ENCODE measurements at regions not wholly inside any gene's neighbourhood (a gene's known extent, or its start where the extent isn't known, plus 50 kb on each side); places are given as distances from the start of the nearest gene placed in this dataset.

DNA sequence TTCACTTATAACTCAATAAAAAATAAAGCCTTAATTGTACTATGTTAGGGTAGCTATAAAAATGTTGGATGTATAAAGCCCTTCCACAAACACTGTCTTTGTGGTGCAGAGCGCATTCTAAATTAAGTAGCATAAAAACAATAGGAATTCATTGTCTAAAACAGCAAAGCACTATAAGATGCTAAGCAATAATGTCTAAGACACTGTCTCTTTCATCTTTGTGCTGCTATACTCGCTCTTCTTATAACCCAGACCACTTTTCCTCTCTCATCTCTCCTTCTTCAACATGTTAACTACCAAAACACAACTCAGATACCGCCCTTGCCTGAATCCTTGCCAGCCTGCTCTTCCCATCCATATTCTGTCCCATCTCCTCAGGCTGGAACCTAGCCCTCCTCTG lies 170.0 kb downstream of the CENPC start:
- TF ChIP-seq, protein P1, sequence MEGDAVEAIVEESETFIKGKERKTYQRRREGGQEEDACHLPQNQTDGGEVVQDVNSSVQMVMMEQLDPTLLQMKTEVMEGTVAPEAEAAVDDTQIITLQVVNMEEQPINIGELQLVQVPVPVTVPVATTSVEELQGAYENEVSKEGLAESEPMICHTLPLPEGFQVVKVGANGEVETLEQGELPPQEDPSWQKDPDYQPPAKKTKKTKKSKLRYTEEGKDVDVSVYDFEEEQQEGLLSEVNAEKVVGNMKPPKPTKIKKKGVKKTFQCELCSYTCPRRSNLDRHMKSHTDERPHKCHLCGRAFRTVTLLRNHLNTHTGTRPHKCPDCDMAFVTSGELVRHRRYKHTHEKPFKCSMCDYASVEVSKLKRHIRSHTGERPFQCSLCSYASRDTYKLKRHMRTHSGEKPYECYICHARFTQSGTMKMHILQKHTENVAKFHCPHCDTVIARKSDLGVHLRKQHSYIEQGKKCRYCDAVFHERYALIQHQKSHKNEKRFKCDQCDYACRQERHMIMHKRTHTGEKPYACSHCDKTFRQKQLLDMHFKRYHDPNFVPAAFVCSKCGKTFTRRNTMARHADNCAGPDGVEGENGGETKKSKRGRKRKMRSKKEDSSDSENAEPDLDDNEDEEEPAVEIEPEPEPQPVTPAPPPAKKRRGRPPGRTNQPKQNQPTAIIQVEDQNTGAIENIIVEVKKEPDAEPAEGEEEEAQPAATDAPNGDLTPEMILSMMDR (IDR thresholded peaks at IDR 0.05) = no peak
- no peaks in the 10 kb centered on the region for H3K36me3 ChIP-seq
- H3K4me3 ChIP-seq = no peak overlapping the region
- intact Hi-C loops (cut with DNase I) = no loop called here
- H3K4me1 ChIP-seq = no peaks in the 10 kb centered on the region
- no peaks in the 10 kb centered on the region for H3K9me3 ChIP-seq
- no peak overlapping the region for H3K27ac ChIP-seq
- ATAC-seq = no peak
- H3K27me3 ChIP-seq = no peaks in the 10 kb centered on the region
- DNase-seq = no peak

DNA sequence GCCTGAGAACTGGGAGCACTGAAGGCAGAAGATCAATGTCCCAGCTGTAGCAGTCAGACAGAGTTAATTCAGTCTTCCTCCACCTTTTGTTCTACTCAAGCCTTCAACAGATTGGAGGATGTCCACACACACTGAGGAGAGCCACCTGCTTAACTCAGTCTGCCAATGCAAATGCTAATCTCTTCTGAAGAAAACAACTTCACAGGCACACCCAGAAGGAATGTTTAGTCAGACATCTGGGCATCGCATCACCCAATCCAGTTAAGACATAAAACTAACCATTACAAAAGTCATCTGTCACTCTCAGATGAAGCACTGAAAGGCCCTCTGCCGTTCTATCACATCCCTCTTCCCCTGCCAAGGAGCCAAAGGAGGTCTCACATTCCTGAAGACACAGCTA lies 173.7 kb downstream of the CENPC start:
- ATAC-seq (no peak), DNase-seq (no peak)
- H3K9me3 ChIP-seq = no peaks in the 10 kb centered on the region
- H3K4me1 ChIP-seq = no peaks in the 10 kb centered on the region
- intact Hi-C loops (cut with DNase I) = no loop called here
- no peaks in the 10 kb centered on the region for H3K36me3 ChIP-seq
- no peak overlapping the region for H3K4me3 ChIP-seq
- TF ChIP-seq, protein P1 (IDR thresholded peaks at IDR 0.05) = no peak
- H3K27me3 ChIP-seq = no peaks in the 10 kb centered on the region
- H3K27ac ChIP-seq = no peak overlapping the region

DNA sequence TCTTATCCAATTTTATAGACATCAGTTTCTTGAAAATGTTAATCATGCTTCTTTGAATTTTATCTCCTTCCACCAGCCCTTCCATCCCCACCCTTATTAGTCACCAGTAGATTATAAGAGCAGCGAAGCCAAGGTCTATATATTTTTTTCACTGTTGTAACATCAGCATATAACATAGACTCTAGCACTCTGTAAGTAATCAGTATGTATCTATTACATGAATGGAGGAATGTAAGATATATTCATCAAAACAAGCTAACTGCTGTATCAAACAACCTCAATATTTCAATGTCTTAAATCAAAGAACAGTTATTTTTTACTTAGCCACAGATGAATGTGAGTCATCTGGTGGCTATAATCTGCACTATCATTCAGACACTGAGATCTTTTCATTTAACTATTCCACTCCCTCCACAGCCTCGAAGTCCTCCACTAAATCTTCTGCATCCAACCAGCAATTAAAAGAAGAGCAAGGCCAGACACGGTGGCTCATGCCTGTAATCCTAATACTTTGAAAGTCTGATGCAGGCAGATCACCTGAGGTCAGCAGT lies 178.9 kb downstream of the CENPC start:
- ATAC-seq = no peak
- Histone ChIP-seq H3K27ac (no peak overlapping the region), H3K4me1 (no peaks in the 10 kb centered on the region), H3K27me3 (no peaks in the 10 kb centered on the region), H3K9me3 (peaks cover 0 to 5% of the 10 kb centered on the region in 2 donors), H3K4me3 (no peak overlapping the region), H3K36me3 (no peaks in the 10 kb centered on the region)
- intact Hi-C loops (cut with DNase I) = no loop called here
- DNase-seq = no peak
- TF ChIP-seq, protein P1 (IDR thresholded peaks at IDR 0.05) = no peak

DNA sequence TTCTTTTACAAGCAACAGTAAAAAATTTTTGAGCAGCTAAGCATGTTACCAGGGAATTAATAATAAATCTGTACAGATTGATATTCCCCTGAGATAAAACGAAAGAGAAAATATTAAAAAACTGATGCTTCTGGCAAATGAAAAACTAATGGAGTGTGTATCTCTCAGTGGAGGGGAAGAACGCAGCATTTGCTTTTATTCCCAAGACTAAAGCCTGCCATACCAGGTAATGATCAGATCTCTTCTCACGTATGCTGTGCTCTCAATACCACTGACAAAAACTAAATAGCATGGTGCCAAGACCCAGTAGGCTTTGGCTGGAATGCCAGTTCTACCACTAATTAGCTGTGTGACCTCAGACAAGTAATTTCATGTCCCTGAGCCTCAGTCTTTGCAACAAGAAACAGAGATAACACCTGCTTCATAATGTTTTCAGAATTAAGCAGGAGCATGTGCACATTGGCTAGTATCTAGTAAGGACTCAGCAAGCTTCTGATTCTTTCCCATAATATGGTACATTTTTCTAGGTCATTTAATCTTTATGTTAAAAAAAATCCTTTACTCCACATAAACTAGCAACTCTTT lies 179.6 kb downstream of the CENPC start:
- ATAC-seq (no peak), DNase-seq (no peak)
- intact Hi-C loops (cut with DNase I) = no loop called here
- TF ChIP-seq, protein P1 (IDR thresholded peaks at IDR 0.05) = no peak
- Histone ChIP-seq H3K9me3 (peaks cover 0 to 8% of the 10 kb centered on the region in 2 donors), H3K4me3 (no peak overlapping the region), H3K27me3 (no peaks in the 10 kb centered on the region), H3K4me1 (no peaks in the 10 kb centered on the region), H3K27ac (no peak overlapping the region), H3K36me3 (no peaks in the 10 kb centered on the region)

DNA sequence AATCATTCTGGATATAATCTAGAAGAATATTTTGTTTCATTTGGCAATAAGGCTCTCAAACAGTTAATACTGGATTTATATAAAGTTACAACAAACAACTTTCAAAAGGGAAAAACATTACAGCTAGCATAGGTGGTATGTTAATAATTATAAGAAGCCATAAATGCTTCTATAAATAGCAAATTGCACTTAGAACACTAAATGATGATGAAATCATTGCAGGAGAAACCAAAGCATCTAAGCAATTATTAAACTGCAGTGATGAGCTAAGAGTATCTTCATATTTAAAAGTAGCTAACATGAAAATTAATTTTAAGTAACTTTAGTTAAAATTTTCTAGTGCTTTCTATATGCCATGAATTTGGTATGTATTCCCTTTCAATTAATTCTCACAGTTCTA lies 189.5 kb downstream of the CENPC start:
- intact Hi-C loops (cut with DNase I) = no loop called here
- no peak for ATAC-seq
- H3K27me3 ChIP-seq = no peaks in the 10 kb centered on the region

More for the DNA sequence above, 189.5 kb downstream of the CENPC start:
- TF ChIP-seq, protein P1 (IDR thresholded peaks at IDR 0.05) = no peak
- H3K27ac ChIP-seq = no peak overlapping the region
- peaks cover 0 to 2% of the 10 kb centered on the region in 2 donors for H3K4me1 ChIP-seq
- H3K36me3 ChIP-seq = no peaks in the 10 kb centered on the region
- H3K9me3 ChIP-seq = no peaks in the 10 kb centered on the region
- H3K4me3 ChIP-seq = no peak overlapping the region
- DNase-seq = no peak
